ENCODE measurements at regions not wholly inside any gene's neighbourhood (a gene's known extent, or its start where the extent isn't known, plus 50 kb on each side); places are given as distances from the start of the nearest gene placed in this dataset.

- TF ChIP-seq CTCF (IDR thresholded peaks at IDR 0.05) (peak; percentile 75), ZFX (IDR thresholded peaks at IDR 0.05; ENCODE audit: borderline replicate concordance) (no peak)
These were observed 101.5 kb upstream of the SETBP1 start for GRCh38 chr18:44579028-44579702.
